GM12892 (cell line): ENCODE measurements at regions not wholly inside any gene's neighbourhood (a gene's known extent, or its start where the extent isn't known, plus 50 kb on each side); places are given as distances from the start of the nearest gene placed in this dataset.

ENCODE experiments used
- POLR2A ChIP-seq: IDR thresholded peaks from 2 replicates; pipeline ENCODE4 v1.6.1; 2011; ENCODE audit warnings: low read depth, low read length, control low read depth
- TAF1 ChIP-seq: IDR thresholded peaks from 2 replicates; pipeline ENCODE4 v1.6.1; 2011; ENCODE audit warnings: low read depth, mild to moderate bottlenecking, control low read depth, low read length, borderline replicate concordance

GRCh38 chr4:104901961-104902605 is 244.6 kb upstream of the TET2 start:
- TF ChIP-seq POLR2A (no peak), TAF1 (no peak)
